NT2/D1 (cell line): ENCODE measurements at regions not wholly inside any gene's neighbourhood (a gene's known extent, or its start where the extent isn't known, plus 50 kb on each side); places are given as distances from the start of the nearest gene placed in this dataset.

Experiments
- SUZ12 ChIP-seq: IDR thresholded peaks from 2 replicates; pipeline ENCODE4 v1.6.1; 2011; ENCODE audit not compliant: insufficient read length, insufficient read depth; ENCODE audit errors: extremely low read depth
- YY1 ChIP-seq: IDR thresholded peaks from 2 replicates; pipeline ENCODE4 v1.6.1; 2011; ENCODE audit not compliant: insufficient read length, insufficient read depth
- ZNF274 ChIP-seq: IDR thresholded peaks from 2 replicates; pipeline ENCODE4 v1.6.1; 2011; ENCODE audit warnings: mild to moderate bottlenecking, low read depth, low read length

DNA sequence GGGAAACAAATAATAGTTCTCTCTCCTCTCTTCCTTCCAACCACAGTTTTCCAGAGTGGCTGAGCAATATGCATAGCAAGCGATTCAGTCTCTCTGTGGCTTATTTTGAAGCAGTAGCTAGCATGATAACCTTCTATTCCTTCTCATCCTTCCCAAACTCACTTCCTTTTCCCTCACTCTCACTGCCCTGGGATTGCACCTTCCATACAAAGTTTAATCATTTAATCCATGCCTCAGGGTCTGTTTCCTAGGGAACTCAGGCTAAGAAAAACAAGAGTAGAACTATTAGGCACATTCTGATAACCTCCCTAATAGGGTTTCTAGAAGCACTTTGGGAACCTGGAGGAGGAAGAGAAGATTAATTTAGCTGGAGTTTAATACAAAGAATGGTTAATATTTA lies 97.7 kb upstream of the S1PR1 start:
- TF ChIP-seq ZNF274, result no peak
- TF ChIP-seq SUZ12, result no peak
- no peak for TF ChIP-seq YY1
